Vagina (tissue), 2 donors: ENCODE measurements at regions not wholly inside any gene's neighbourhood (a gene's known extent, or its start where the extent isn't known, plus 50 kb on each side); places are given as distances from the start of the nearest gene placed in this dataset.
"Not testable (repeated sequence)": the region's sequence is repeated elsewhere in the genome, so short reads cannot be mapped to it uniquely, and the experiment has no call there.

Source experiments
- CTCF ChIP-seq, 3 experiments: fragments of 450-650 bp in 2 of 3; fragments of 200-600 bp in 1 of 3; sonication (generic) in 1 of 3; IDR thresholded peaks; one replicate each; pipeline ENCODE4 v1.5.1; 2017 to 2019; ENCODE audit warnings: antibody characterized with exemption in 3 of 3, mild to moderate bottlenecking in 2 of 3, moderate library complexity in 2 of 3
- POLR2A ChIP-seq, 2 donors: fragments of 450-650 bp; IDR thresholded peaks; one replicate each; pipeline ENCODE4 v1.6.1; 2017; ENCODE audit warnings: antibody characterized with exemption in 2 of 2, mild to moderate bottlenecking in 2 of 2, moderate library complexity in 2 of 2

GRCh38 chr2:176951218-176951617 is 261.4 kb upstream of the HNRNPA3 start:
- TF ChIP-seq CTCF, POLR2A (IDR thresholded peaks at IDR 0.05): not testable (repeated sequence)
